H1 (cell line): ENCODE measurements at regions not wholly inside any gene's neighbourhood (a gene's known extent, or its start where the extent isn't known, plus 50 kb on each side); places are given as distances from the start of the nearest gene placed in this dataset.
"Not testable (repeated sequence)": the region's sequence is repeated elsewhere in the genome, so short reads cannot be mapped to it uniquely, and the experiment has no call there.

Experiments used
- CTCF ChIA-PET: fragments of 300-600 bp; sonication (Branson Sonifier 250); formaldehyde crosslinking; loops from one replicate; lab custom pipeline; 2021; ENCODE audit not compliant: partially characterized antibody; lab: Charles Lee
- POLR2A ChIA-PET: fragments of 300-600 bp; sonication (Branson Sonifier 250); formaldehyde crosslinking; loops from one replicate; lab custom pipeline; 2021; ENCODE audit warnings: inconsistent platforms; ENCODE audit not compliant: partially characterized antibody; lab: Charles Lee
- DNase-seq, 2 experiments: peaks; one replicate each; pipeline versions ENCODE4 v3.0.0 to v3.0.0-alpha.2; 2010 to 2022; ENCODE audit warnings: low spot score in 2 of 2, low read depth in 1 of 2, mixed read lengths in 1 of 2
- FAIRE-seq: peaks from 2 replicates; lab custom pipeline; 2011; peaks lifted over from hg19 to GRCh38; lab: Jason Lieb, UNC
- H2AFZ ChIP-seq: 2 replicates; pipeline ENCODE4 v1.8.1; 2012; ENCODE audit warnings: low read length, inconsistent platforms
- H2AK5ac ChIP-seq: 2 replicates; pipeline ENCODE4 v1.6.1; 2013; ENCODE audit warnings: low read depth, low read length
- H2BK120ac ChIP-seq: replicated peaks from 2 replicates; pipeline ENCODE3; 2013; ENCODE audit warnings: low read depth, low read length, inconsistent platforms
- H2BK12ac ChIP-seq: 2 replicates; pipeline ENCODE4 v1.6.1; 2013; ENCODE audit warnings: low read depth, low read length
- H2BK15ac ChIP-seq: 2 replicates; pipeline ENCODE4 v1.6.1; 2013; ENCODE audit warnings: low read length
- H2BK20ac ChIP-seq: 2 replicates; pipeline ENCODE4 v1.6.1; 2013; ENCODE audit warnings: low read length
- H2BK5ac ChIP-seq: 2 replicates; pipeline ENCODE4 v1.6.1; 2013; ENCODE audit warnings: low read depth, low read length
- H3K14ac ChIP-seq: 2 replicates; pipeline ENCODE4 v1.6.1; 2013; ENCODE audit warnings: inconsistent platforms; ENCODE audit not compliant: insufficient read length
- H3K18ac ChIP-seq: 2 replicates; pipeline ENCODE4 v1.6.1; 2013; ENCODE audit warnings: low read length; ENCODE audit errors: extremely low read depth
- H3K23ac ChIP-seq: 2 replicates; pipeline ENCODE4 v1.6.1; 2013; ENCODE audit warnings: inconsistent platforms; ENCODE audit not compliant: insufficient read length
- H3K23me2 ChIP-seq: 2 replicates; pipeline ENCODE4 v1.6.1; 2013; ENCODE audit warnings: low read depth, low read length
- H3K27ac ChIP-seq: 2 replicates; pipeline ENCODE4 v1.6.1; 2011; ENCODE audit warnings: low read depth, low read length, inconsistent platforms
- H3K27me3 ChIP-seq, 4 experiments: replicated peaks in 1 of 4; 1 replicate in 1 of 4; 2 replicates in 3 of 4; pipeline versions ENCODE4 v1.6.1 to v1.8.1; 2011 to 2013; ENCODE audit warnings: low read length in 3 of 4, mild to moderate bottlenecking in 3 of 4, inconsistent platforms in 2 of 4, mixed read lengths in 2 of 4, moderate library complexity in 1 of 4; ENCODE audit not compliant: control insufficient read depth in 3 of 4, insufficient read depth in 3 of 4; ENCODE audit errors: extremely low read depth in 1 of 4
- H3K36me3 ChIP-seq, 4 experiments: 2 replicates each; pipeline versions ENCODE4 v1.6.1 to v1.8.1; 2011 to 2013; ENCODE audit warnings: mild to moderate bottlenecking in 4 of 4, low read length in 3 of 4, moderate library complexity in 2 of 4, control low read depth in 1 of 4, inconsistent platforms in 1 of 4; ENCODE audit not compliant: insufficient read depth in 4 of 4, control insufficient read depth in 2 of 4
- H3K4ac ChIP-seq: replicated peaks from 2 replicates; pipeline ENCODE3; 2013; ENCODE audit warnings: low read length, low read depth, mixed read lengths, inconsistent platforms; ENCODE audit not compliant: insufficient read length
- H3K4me1 ChIP-seq, 4 experiments: replicated peaks in 1 of 4; 1 replicate in 1 of 4; 2 replicates in 3 of 4; pipeline versions ENCODE4 v1.6.1 to v1.8.1; 2011 to 2013; ENCODE audit warnings: low read length in 3 of 4, inconsistent platforms in 2 of 4, mixed read lengths in 1 of 4; ENCODE audit not compliant: insufficient read depth in 4 of 4, control insufficient read depth in 3 of 4
- H3K4me2 ChIP-seq, 2 experiments: 2 replicates each; pipeline versions ENCODE4 v1.6.1 to v1.8.1; 2011 to 2013; ENCODE audit warnings: low read depth in 2 of 2, low read length in 2 of 2, control low read depth in 1 of 2, inconsistent platforms in 1 of 2, mild to moderate bottlenecking in 1 of 2; ENCODE audit not compliant: insufficient read depth in 1 of 2
- H3K4me3 ChIP-seq, 4 experiments: fragments of 200-600, 300-600 bp in 1 of 4; sonication (generic), shearing (Covaris generic), sonication (Bioruptor Twin) in 1 of 4; 2 replicates each; pipeline versions ENCODE4 v1.5.1 to v1.8.1; 2011 to 2016; ENCODE audit warnings: low read length in 4 of 4, low read depth in 3 of 4, control low read depth in 2 of 4, inconsistent platforms in 2 of 4, mild to moderate bottlenecking in 2 of 4, mixed read lengths in 1 of 4, moderate library complexity in 1 of 4; ENCODE audit not compliant: insufficient read depth in 2 of 4; ENCODE audit errors: extremely low read depth in 1 of 4
- H3K56ac ChIP-seq: replicated peaks from 2 replicates; pipeline ENCODE3; 2013; ENCODE audit warnings: low read depth, mild to moderate bottlenecking, mixed read lengths, low read length, inconsistent platforms; ENCODE audit not compliant: insufficient read length
- H3K79me1 ChIP-seq: 2 replicates; pipeline ENCODE4 v1.6.1; 2013; ENCODE audit warnings: low read depth, low read length, control low read depth
- H3K79me2 ChIP-seq, 2 experiments: 2 replicates each; pipeline versions ENCODE4 v1.6.1 to v1.8.1; 2012 to 2013; ENCODE audit warnings: low read length in 2 of 2, mild to moderate bottlenecking in 2 of 2, inconsistent platforms in 1 of 2; ENCODE audit not compliant: insufficient read depth in 2 of 2, control insufficient read depth in 1 of 2
- H3K9ac ChIP-seq, 4 experiments: replicated peaks in 1 of 4; 1 replicate in 1 of 4; 2 replicates in 3 of 4; pipeline versions ENCODE4 v1.6.1 to v1.8.1; 2011 to 2013; ENCODE audit warnings: low read depth in 3 of 4, low read length in 3 of 4, control low read depth in 2 of 4, mild to moderate bottlenecking in 2 of 4, moderate library complexity in 2 of 4, inconsistent platforms in 1 of 4; ENCODE audit errors: extremely low read depth in 1 of 4
- H3K9me3 ChIP-seq, 2 experiments: 2 replicates each; pipeline versions ENCODE4 v1.6.1 to v1.8.1; 2012 to 2013; ENCODE audit warnings: mild to moderate bottlenecking in 2 of 2, moderate library complexity in 2 of 2, control low read depth in 1 of 2, inconsistent platforms in 1 of 2, low read depth in 1 of 2, low read length in 1 of 2, mixed read lengths in 1 of 2; ENCODE audit not compliant: insufficient read depth in 2 of 2
- H4K20me1 ChIP-seq, 2 experiments: replicated peaks in 1 of 2; 2 replicates each; pipeline versions ENCODE3 to v1.8.1; 2011 to 2013; ENCODE audit warnings: inconsistent platforms in 2 of 2, low read length in 2 of 2, mild to moderate bottlenecking in 1 of 2; ENCODE audit not compliant: insufficient read depth in 2 of 2, control insufficient read depth in 1 of 2
- H4K5ac ChIP-seq: 2 replicates; pipeline ENCODE4 v1.6.1; 2013; ENCODE audit warnings: low read length, low read depth, mixed read lengths, inconsistent platforms; ENCODE audit not compliant: insufficient read length
- H4K8ac ChIP-seq: 2 replicates; pipeline ENCODE4 v1.8.0; 2013; ENCODE audit warnings: mild to moderate bottlenecking, moderate library complexity, low read length, inconsistent platforms; ENCODE audit not compliant: insufficient read depth; ENCODE audit errors: extremely low read depth
- H4K91ac ChIP-seq: replicated peaks from 2 replicates; pipeline ENCODE3; 2013; ENCODE audit warnings: low read length, mixed read lengths, inconsistent platforms; ENCODE audit not compliant: insufficient read length
- WGBS, 2 experiments: shearing (Covaris generic) in 1 of 2; methylation state at CpG; one replicate each; pipeline versions ENCODE4 v1.1.6 to v1.1.7; 2013 to 2015; ENCODE audit warnings: low lambda C conversion rate in 2 of 2, mixed read lengths in 2 of 2, inconsistent platforms in 1 of 2, low coverage in 1 of 2, missing lambda C conversion rate in 1 of 2; ENCODE audit not compliant: insufficient replicate concordance in 2 of 2, insufficient coverage in 1 of 2, insufficient read length in 1 of 2; ENCODE audit errors: extremely low coverage in 1 of 2, missing lambda C conversion rate in 1 of 2; 5-methylcytosine and 5-hydroxymethylcytosine counted together

DNA sequence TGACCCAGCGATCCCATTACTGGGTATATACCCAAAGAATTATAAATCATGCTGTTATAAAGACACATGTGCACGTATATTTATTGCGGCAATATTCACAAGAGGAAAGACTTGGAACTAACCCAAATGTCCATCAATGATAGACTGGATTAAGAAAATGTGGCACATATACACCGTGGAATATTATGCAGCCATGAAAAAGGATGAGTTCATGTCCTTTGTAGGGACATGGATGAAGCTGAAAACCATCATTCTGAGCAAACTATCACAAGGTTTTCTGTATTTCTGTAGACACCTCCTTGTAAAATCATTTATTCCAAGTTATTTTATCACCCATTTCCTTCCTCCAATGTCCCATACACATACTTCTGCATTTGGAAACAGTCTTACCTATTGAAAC lies 78.8 kb downstream of the FBXO4 start:
- H3K27me3 ChIP-seq, H3K9ac ChIP-seq, H4K91ac ChIP-seq, H3K18ac ChIP-seq, H2BK15ac ChIP-seq, H3K4me3 ChIP-seq, H2AK5ac ChIP-seq, H4K5ac ChIP-seq, H3K4me2 ChIP-seq, H3K23ac ChIP-seq, H2BK12ac ChIP-seq, H2BK120ac ChIP-seq, H4K8ac ChIP-seq, DNase-seq, H3K23me2 ChIP-seq, H2BK5ac ChIP-seq, H3K79me2 ChIP-seq, H3K56ac ChIP-seq, H3K4ac ChIP-seq, H3K4me1 ChIP-seq, H4K20me1 ChIP-seq, H2AFZ ChIP-seq, H3K14ac ChIP-seq, H3K9me3 ChIP-seq, H2BK20ac ChIP-seq, H3K79me1 ChIP-seq, FAIRE-seq, H3K27ac ChIP-seq, H3K36me3 ChIP-seq, POLR2A ChIA-PET: not testable (repeated sequence)
- CTCF ChIA-PET: interaction anchor here (0.7 to 1.5 kb wide), 4 partner anchors 10 to 579 kb away, joined by 3 to 8 read pairs (median 4); no protein-coding TSS in a partner anchor
- 98% methylated on average over 4 of the region's 4 CpGs; no CpG with 5 or more reads in 1 of the 2 experiments for WGBS, 2 experiments
